A673 (cell line): ENCODE measurements at regions not wholly inside any gene's neighbourhood (a gene's known extent, or its start where the extent isn't known, plus 50 kb on each side); places are given as distances from the start of the nearest gene placed in this dataset.

Source experiments
- EZH2 ChIP-seq: fragments of 200-600 bp; sonication (generic); IDR thresholded peaks from 2 replicates; pipeline ENCODE4 v1.6.1; 2017; ENCODE audit warnings: borderline replicate concordance, low read depth, mild to moderate bottlenecking, mixed read lengths, antibody characterized with exemption, low read length; ENCODE audit not compliant: poor library complexity, severe bottlenecking
- TF ChIP-seq, protein P1 (sequence below): fragments of 300-800, 200-600 bp; sonication (generic); conservative IDR thresholded peaks from 2 replicates; pipeline ENCODE4 v1.5.1; 2017; ENCODE audit warnings: low read depth, mild to moderate bottlenecking, antibody characterized with exemption, low read length, moderate library complexity, mixed read lengths

DNA sequence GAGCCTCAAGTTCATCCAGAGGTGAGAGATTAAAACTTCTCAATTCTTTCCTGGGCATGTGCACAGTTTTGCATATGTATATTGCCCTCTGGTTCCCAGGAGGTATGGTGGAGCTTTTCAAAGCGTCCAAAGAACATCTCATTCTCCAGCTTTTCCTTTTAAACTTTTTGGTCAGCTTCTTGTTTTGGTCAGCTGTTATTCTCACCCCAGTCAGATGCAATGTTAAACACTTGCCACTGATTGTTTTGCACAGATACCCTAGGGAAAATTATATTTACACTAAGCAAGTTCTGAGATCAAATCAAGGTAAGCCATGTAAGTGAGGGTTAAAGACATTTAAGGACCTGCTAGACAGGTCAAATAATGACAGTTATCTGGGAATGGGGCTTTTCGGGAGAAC is 261.3 kb downstream of the EDEM1 start:
- TF ChIP-seq, protein P1, sequence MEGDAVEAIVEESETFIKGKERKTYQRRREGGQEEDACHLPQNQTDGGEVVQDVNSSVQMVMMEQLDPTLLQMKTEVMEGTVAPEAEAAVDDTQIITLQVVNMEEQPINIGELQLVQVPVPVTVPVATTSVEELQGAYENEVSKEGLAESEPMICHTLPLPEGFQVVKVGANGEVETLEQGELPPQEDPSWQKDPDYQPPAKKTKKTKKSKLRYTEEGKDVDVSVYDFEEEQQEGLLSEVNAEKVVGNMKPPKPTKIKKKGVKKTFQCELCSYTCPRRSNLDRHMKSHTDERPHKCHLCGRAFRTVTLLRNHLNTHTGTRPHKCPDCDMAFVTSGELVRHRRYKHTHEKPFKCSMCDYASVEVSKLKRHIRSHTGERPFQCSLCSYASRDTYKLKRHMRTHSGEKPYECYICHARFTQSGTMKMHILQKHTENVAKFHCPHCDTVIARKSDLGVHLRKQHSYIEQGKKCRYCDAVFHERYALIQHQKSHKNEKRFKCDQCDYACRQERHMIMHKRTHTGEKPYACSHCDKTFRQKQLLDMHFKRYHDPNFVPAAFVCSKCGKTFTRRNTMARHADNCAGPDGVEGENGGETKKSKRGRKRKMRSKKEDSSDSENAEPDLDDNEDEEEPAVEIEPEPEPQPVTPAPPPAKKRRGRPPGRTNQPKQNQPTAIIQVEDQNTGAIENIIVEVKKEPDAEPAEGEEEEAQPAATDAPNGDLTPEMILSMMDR: no peak
- TF ChIP-seq EZH2: no peak
